ENCODE measurements at regions not wholly inside any gene's neighbourhood (a gene's known extent, or its start where the extent isn't known, plus 50 kb on each side); places are given as distances from the start of the nearest gene placed in this dataset.

GRCh38 chr4:180635281-180635680 lies 1607.9 kb upstream of the TENM3 start:
- TF ChIP-seq CTCF (IDR thresholded peaks at IDR 0.05; ENCODE audit: unreplicated experiment), result no peak
- Mint-ChIP-seq H3K36me3 (ENCODE audit: low read depth, unreplicated experiment) (no peaks in the 10 kb centered on the region), H3K27me3 (ENCODE audit: unreplicated experiment) (no peaks in the 10 kb centered on the region), H3K4me3 (ENCODE audit: unreplicated experiment) (no peak overlapping the region), H3K9me3 (ENCODE audit: unreplicated experiment) (no peaks in the 10 kb centered on the region), H3K4me1 (ENCODE audit: unreplicated experiment) (peaks cover 3% of the 10 kb centered on the region), H3K27ac (ENCODE audit: unreplicated experiment) (no peak overlapping the region)
- no peak for DNase-seq (ENCODE audit: low spot score)

- Mint-ChIP-seq H3K9me3 (ENCODE audit: unreplicated experiment) (no peaks in the 10 kb centered on the region), H3K27ac (ENCODE audit: unreplicated experiment) (no peak overlapping the region), H3K36me3 (ENCODE audit: low read depth, unreplicated experiment) (no peaks in the 10 kb centered on the region), H3K4me3 (ENCODE audit: unreplicated experiment) (no peak overlapping the region), H3K4me1 (ENCODE audit: unreplicated experiment) (peaks cover 3% of the 10 kb centered on the region), H3K27me3 (ENCODE audit: unreplicated experiment) (no peaks in the 10 kb centered on the region)
- no peak for TF ChIP-seq CTCF (IDR thresholded peaks at IDR 0.05; ENCODE audit: unreplicated experiment)
- DNase-seq (ENCODE audit: low spot score), result no peak
Measured at GRCh38 chr4:180636696-180637404, 1606.4 kb upstream of the TENM3 start.

GRCh38 chr4:180637616-180638015 lies 1605.6 kb upstream of the TENM3 start:
- no peaks in the 10 kb centered on the region for H3K9me3 Mint-ChIP-seq (ENCODE audit: unreplicated experiment)

GRCh38 chr4:180640193-180640592 lies 1603.0 kb upstream of the TENM3 start:
- DNase-seq (ENCODE audit: low spot score), result no peak
- Mint-ChIP-seq H3K9me3 (ENCODE audit: unreplicated experiment) (no peaks in the 10 kb centered on the region), H3K4me1 (ENCODE audit: unreplicated experiment) (no peaks in the 10 kb centered on the region), H3K27me3 (ENCODE audit: unreplicated experiment) (no peaks in the 10 kb centered on the region), H3K27ac (ENCODE audit: unreplicated experiment) (no peak overlapping the region), H3K4me3 (ENCODE audit: unreplicated experiment) (no peak overlapping the region), H3K36me3 (ENCODE audit: low read depth, unreplicated experiment) (no peaks in the 10 kb centered on the region)
- no peak for TF ChIP-seq CTCF (IDR thresholded peaks at IDR 0.05; ENCODE audit: unreplicated experiment)

More at GRCh38 chr4:180637616-180638015, 1605.6 kb upstream of the TENM3 start:
- H3K4me3 Mint-ChIP-seq (ENCODE audit: unreplicated experiment), result no peak overlapping the region
- no peak for DNase-seq (ENCODE audit: low spot score)
- H3K27ac Mint-ChIP-seq (ENCODE audit: unreplicated experiment), result no peak overlapping the region
- no peak for TF ChIP-seq CTCF (IDR thresholded peaks at IDR 0.05; ENCODE audit: unreplicated experiment)
- no peaks in the 10 kb centered on the region for H3K27me3 Mint-ChIP-seq (ENCODE audit: unreplicated experiment)
- no peaks in the 10 kb centered on the region for H3K36me3 Mint-ChIP-seq (ENCODE audit: low read depth, unreplicated experiment)
- peaks cover 3% of the 10 kb centered on the region for H3K4me1 Mint-ChIP-seq (ENCODE audit: unreplicated experiment)

GRCh38 chr4:180641495-180641894 lies 1601.7 kb upstream of the TENM3 start:
- no peaks in the 10 kb centered on the region for H3K36me3 Mint-ChIP-seq (ENCODE audit: low read depth, unreplicated experiment)
- no peak overlapping the region for H3K27ac Mint-ChIP-seq (ENCODE audit: unreplicated experiment)
- no peak for TF ChIP-seq CTCF (IDR thresholded peaks at IDR 0.05; ENCODE audit: unreplicated experiment)
- no peaks in the 10 kb centered on the region for H3K9me3 Mint-ChIP-seq (ENCODE audit: unreplicated experiment)
- no peak overlapping the region for H3K4me3 Mint-ChIP-seq (ENCODE audit: unreplicated experiment)
- H3K4me1 Mint-ChIP-seq (ENCODE audit: unreplicated experiment), result no peaks in the 10 kb centered on the region
- no peaks in the 10 kb centered on the region for H3K27me3 Mint-ChIP-seq (ENCODE audit: unreplicated experiment)
- DNase-seq (ENCODE audit: low spot score), result no peak

Measured in endothelial cell (in vitro differentiated cells).